ENCODE measurements at regions not wholly inside any gene's neighbourhood (a gene's known extent, or its start where the extent isn't known, plus 50 kb on each side); places are given as distances from the start of the nearest gene placed in this dataset.
A peak's percentile ranks its signal among the peaks of the same experiment; 100 is the strongest.

- H3K36me3 ChIP-seq (replicated peaks) = no peaks in the 10 kb centered on the region
- DNase-seq = no peak
- no peaks in the 10 kb centered on the region for H3K27me3 ChIP-seq (replicated peaks)
- TF ChIP-seq CTCF (IDR thresholded peaks at IDR 0.05; ENCODE audit: low read depth, low read length, missing control alignments) = no peak
- no peak overlapping the region for H3K27ac ChIP-seq
- in situ Hi-C loops (cut with HindIII; ENCODE audit: low pct_ligation_motif_present, low sequenced_read_pairs) = no loop called here
- no peak overlapping the region for H3K4me3 ChIP-seq (ENCODE audit: low read depth, low read length)
Measured at GRCh38 chr11:11752679-11753078, 89.1 kb upstream of the USP47 start.

GRCh38 chr11:11750017-11750878, 91.5 kb upstream of the USP47 start:
- no peak overlapping the region for H3K27ac ChIP-seq
- H3K36me3 ChIP-seq (replicated peaks) = no peaks in the 10 kb centered on the region
- no peaks in the 10 kb centered on the region for H3K27me3 ChIP-seq (replicated peaks)
- no peak overlapping the region for H3K4me3 ChIP-seq (ENCODE audit: low read depth, low read length)
- DNase-seq = no peak
- in situ Hi-C loops (cut with HindIII; ENCODE audit: low pct_ligation_motif_present, low sequenced_read_pairs) = no loop called here
- no peak for TF ChIP-seq CTCF (IDR thresholded peaks at IDR 0.05; ENCODE audit: low read depth, low read length, missing control alignments)

- H3K27me3 ChIP-seq (replicated peaks) = no peaks in the 10 kb centered on the region
- H3K36me3 ChIP-seq (replicated peaks) = no peaks in the 10 kb centered on the region
- peak; percentile 3 for DNase-seq
- H3K4me3 ChIP-seq (ENCODE audit: low read depth, low read length) = no peak overlapping the region
- TF ChIP-seq CTCF (IDR thresholded peaks at IDR 0.05; ENCODE audit: low read depth, low read length, missing control alignments) = no peak
- in situ Hi-C loops (cut with HindIII; ENCODE audit: low pct_ligation_motif_present, low sequenced_read_pairs) = no loop called here
- no peak overlapping the region for H3K27ac ChIP-seq
Measured at GRCh38 chr11:11748706-11749365, 92.9 kb upstream of the USP47 start.

- no peaks in the 10 kb centered on the region for H3K36me3 ChIP-seq (replicated peaks)
- no peak for TF ChIP-seq CTCF (IDR thresholded peaks at IDR 0.05; ENCODE audit: low read depth, low read length, missing control alignments)
- in situ Hi-C loops (cut with HindIII; ENCODE audit: low pct_ligation_motif_present, low sequenced_read_pairs) = no loop called here
- no peak overlapping the region for H3K27ac ChIP-seq
- H3K4me3 ChIP-seq (ENCODE audit: low read depth, low read length) = no peak overlapping the region
- H3K27me3 ChIP-seq (replicated peaks) = no peaks in the 10 kb centered on the region
- DNase-seq = no peak
Measured at GRCh38 chr11:11747570-11747969, 94.2 kb upstream of the USP47 start.

- no peak for TF ChIP-seq CTCF (IDR thresholded peaks at IDR 0.05; ENCODE audit: low read depth, low read length, missing control alignments)
- H3K4me3 ChIP-seq (ENCODE audit: low read depth, low read length) = no peak overlapping the region
- no peak for DNase-seq
- in situ Hi-C loops (cut with HindIII; ENCODE audit: low pct_ligation_motif_present, low sequenced_read_pairs) = no loop called here
- no peak overlapping the region for H3K27ac ChIP-seq
- H3K36me3 ChIP-seq (replicated peaks) = no peaks in the 10 kb centered on the region
- H3K27me3 ChIP-seq (replicated peaks) = no peaks in the 10 kb centered on the region
Measured at GRCh38 chr11:11746449-11746848, 95.3 kb upstream of the USP47 start.
